ENCODE measurements at regions not wholly inside any gene's neighbourhood (a gene's known extent, or its start where the extent isn't known, plus 50 kb on each side); places are given as distances from the start of the nearest gene placed in this dataset.
"Not testable (repeated sequence)": the region's sequence is repeated elsewhere in the genome, so short reads cannot be mapped to it uniquely, and the experiment has no call there.

DNA sequence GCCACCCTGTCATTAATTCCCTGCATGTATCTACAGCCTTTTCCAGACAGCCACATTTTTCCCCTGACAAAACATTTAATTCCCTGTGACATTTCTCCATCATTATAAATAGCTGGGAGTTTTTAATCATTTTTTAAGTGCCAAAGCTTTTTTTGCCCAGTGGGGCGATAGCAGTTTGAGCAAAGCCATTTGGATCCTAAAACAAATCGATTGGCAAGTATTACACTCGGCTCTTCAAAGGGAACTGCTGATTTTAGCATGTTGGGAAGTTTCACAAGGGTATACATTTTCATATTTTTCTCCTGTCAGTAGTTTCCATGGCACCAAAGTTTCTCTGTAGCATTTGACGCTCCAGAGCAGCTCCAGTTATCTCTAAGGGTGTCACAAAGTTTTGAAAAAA, 210.8 kb downstream of the HIPK3 start:
- no peak for DNase-seq (ENCODE audit: low read depth)

DNA sequence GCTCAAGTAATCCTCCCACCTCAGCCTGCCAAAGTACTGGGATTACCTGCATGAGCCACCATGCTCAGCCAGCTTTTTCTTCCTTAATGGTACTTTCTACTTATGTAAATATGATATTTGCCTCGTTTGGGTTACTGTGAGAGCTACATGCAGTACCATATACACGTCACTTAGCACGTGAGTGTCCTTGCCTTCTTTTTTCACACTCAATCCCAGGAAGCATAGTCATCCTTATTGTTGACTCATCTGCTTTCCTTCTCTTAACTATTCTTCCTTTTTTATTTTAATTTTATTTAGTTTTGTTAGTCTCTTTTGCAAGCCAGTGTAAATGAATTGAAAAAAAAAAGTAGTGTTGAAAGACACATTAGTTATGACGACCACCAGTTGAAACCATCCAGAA, 205.9 kb downstream of the HIPK3 start:
- DNase-seq (ENCODE audit: low read depth): no peak

DNA sequence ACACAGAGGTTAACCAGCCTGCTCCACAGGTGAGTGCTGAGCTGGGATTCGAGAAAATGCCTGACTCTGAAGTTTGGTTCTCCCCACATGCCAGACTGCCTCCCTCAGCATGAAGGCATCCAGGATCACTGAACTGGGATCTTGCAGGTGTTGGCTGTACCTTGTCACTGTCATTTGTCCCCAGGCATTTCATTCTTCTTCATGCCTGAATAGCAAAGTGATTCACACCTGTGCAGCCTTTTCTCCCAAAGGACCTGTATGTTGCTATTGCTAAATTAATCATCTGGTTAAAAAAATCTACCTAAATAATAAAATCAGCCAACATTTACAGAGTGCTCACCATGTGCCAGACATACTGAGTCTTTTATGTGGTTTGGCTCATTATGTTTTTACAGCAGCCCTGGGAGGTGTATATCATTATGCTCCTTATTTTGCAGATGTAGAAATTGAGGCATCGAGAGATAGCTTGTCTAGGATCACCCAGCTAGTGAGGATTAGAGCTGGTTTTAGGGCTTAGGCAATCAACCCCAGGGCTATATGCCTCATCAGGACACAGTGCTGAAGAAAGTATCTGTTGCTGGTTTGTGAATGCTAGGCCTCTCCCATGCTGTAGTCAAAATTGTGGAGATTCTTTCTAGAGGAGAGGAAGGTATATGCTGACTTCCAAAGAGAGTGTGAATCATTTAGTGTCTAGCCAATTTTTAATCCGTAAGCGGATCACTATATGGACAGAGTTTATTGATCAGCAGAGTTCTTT, 204.4 kb downstream of the HIPK3 start:
- DNase-seq (ENCODE audit: low read depth): no peak

DNA sequence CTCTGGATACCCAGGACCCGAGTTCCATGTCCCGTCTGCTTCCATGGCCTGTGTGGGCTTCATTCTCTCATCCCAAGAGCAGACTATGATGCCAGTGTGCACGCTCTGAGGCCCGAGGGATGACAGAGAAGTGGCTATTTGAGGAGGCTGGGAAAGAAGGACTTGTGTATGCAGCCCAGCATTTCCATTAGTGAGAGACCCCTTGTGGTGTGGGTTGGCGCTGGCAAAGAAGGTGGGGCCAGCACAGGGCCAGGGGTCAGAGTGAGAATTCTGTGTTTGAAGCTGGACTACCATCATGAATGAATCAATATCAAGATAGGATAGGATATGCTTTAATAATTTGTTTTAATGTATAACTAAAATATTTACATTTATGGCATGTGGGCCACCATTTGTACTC, 200.8 kb downstream of the HIPK3 start:
- DNase-seq (ENCODE audit: low read depth): no peak

DNA sequence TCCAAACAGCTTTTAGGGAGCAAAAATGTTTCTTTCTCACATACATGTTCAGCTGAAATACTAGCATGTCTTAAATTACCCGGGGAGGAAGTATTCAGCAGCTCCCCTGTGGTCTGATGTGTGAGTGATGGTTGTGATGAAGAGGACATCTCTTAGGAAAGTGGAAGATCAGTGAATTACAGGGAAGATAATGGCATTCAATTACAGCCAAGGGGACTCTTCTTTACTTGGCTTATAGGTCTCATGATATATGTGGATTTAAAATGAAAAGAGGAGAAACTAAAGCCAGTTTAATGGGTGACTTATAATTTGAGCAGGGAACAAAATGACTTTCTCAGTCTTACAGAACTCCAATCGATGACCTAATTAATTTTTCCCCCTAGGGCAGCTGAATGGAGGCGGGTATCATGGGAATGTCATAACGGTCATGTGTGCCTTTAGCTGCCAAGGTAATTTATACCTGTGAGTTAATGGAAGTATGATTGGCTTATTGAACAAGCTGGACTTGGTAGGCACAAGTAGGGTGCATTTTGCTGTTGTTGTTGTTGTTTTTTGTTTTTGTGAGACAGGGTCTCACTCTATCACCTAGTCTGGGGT, 198.8 kb downstream of the HIPK3 start:
- no peak for DNase-seq (ENCODE audit: low read depth)

DNA sequence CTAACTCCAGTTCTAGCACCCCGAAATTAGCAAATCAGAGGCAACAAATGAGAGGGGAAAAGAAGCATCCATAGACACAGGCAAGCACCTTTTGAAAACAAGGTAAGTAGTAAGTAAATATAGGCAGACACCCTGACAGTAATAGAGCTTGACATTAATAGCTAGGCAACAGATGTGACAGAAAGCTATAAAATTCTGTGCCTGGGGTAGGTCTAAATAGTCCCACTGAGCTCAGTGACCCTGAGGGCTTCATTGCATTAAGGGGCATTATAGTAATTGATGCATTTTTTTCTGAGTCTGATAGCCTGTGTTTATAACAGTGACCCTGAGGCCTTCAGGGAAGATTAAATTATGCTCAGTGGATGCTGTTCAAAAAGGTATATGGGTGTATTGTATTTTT, 197.1 kb downstream of the HIPK3 start:
- no peak for DNase-seq (ENCODE audit: low read depth)

DNA sequence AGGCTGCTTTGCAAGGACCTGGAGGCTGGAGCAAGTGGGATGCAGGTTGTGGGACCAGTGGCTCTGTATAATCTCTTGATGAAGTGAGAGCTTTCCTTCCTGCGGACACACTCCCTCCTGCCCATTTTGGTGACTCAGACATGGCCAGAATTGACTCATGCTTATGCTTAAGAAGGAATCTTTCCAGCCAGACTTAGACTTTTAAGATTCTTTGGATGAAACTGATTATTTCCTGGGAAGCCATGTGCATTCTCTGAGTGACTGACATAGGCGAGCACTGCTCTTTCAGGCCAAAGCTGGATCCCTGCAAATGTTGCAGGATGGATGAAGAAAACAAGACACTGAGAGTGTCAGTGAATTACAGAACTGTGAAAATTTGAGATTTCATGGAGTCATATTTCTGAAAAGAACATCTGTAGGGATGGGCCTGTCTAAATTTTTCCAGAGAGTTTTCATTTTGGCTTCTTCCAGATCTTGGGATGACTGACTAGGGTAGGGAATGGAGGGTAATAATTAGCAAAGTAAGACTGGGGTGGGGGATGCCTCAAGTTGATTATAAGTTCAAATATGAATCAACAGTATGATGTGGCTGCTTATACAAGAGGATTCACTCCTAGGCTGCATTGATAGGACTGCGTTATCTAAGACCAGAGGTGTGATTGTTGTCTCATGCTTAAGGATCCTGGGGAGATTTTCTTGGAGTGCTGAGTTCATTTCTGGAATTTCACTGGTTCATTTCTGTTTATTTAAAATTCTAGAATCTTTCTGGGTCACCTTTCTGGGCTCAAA, 195.8 kb downstream of the HIPK3 start:
- DNase-seq (ENCODE audit: low read depth): peak; percentile 84

DNA sequence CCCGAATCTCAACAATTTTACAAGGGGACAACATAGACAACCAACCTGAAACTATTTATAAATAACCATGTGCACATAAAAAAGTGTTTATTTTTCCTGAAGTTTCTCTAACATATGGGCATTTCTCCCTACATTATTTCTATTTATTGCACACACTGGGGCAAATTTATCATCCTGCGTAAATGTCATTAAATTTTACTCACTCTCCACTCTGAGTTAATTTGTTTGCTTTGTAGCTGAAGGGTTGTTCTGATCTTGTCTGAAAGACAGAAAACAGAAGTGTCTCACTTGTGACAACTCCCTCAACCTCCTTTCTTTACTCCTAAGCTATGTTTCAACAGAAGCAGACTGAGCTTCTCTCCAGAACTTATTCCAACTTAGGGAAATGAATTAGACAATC, 194.2 kb downstream of the HIPK3 start:
- no peak for DNase-seq (ENCODE audit: low read depth)

DNA sequence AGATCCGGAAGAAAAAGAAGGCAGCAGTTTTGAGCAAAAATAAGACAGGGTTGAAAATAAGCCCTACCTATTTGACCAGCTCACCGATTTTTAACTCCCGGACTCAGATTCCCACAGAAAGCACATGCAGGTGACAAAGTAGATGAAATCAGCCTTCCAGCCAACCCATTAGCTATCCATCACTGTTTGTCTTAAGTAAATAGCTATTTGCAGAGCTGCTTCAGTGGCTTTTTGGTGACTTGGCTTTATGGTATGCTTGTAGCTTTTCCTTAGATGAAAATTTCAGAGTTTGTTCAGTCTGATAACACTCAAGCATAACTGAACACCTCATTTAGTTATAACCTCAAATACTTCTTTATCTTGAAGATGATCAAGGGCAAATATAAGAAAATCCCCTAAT, 192.6 kb downstream of the HIPK3 start:
- DNase-seq (ENCODE audit: low read depth): peak; percentile 51

DNA sequence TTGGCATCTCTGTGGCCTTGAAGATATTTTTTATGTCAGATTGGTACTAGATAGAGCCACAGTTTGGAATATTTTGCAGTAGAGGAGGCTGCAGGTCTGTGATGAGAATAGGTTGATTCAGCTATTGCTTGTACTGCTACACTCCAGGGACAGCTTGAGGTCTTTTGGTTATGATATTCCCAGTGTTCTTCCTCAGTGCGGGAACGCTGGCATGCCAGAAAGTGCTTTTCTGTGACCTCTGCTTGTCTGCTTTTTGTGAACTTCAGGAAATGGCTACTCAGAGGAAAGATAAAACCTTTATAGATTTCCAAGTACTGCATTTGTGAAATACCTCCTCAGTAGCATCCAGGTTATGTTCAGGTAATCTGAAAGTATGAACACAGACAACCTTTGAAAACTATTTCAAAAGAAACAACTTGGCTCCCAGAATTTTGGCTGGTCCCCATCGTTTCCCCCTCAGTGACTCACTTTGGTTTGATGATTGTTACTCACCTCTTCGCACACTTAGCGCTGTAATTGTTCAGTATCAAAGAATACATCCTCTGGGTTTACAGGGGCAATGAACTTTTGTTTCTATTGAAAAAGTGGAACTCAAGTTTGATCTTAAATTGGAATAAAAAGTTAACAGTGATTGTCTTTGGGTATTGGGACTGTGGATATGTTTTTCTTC, 191.4 kb downstream of the HIPK3 start:
- peak; percentile 35 for DNase-seq (ENCODE audit: low read depth)

DNA sequence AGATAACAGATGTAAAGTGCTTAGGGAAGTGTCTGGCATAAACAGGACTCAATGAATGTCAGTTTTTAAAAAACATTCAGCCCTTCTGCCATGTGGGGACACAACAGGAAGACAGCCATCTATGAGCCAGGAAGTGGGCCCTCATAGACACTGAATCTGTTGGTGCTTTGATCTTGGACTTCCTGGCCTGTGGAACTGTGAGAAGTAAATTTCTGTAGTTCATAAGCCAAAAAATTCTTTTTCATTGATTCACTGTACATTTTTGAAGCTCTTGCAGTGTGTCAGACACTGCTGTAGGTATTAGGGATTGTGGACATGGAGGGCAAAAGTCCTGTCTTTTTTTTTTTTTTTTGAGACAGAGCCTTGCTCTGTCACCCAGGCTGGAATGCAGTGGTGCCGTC, 188.6 kb downstream of the HIPK3 start:
- DNase-seq (ENCODE audit: low read depth): peak; percentile 29

DNA sequence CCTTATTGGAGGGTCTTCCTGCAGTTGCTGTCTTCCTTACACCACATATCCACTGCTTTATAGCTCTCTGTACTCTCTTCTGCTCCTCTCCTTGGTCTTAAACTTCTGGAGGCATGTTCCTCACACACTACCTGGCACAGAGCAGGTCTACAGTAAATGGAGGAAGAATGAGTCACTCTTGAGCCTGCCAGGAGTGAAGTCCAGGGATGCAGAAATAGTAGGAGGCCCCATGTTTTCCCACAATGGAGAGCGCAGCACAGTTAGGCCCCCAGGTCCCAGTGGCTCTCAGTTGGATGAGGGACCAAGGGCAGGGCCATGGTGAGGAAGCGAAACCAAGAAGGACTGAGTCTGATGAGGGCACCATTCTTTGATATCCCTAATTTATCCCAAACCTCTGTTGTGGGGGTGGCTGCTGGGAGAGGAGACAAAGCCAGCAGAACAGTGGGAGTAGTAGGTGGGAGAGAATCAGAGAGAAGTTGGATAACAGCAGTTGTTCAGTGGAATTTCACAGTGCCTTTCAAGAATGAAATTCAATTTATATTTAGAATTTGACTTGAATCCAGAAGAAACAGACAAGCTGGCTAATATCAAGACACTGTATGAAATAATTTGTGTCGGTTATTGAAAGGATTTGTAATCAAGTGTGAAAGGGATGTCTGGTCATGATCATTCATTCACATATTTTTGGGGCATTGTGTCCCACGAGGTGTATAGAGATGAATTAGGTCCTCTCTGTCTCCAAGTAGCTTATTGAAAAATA, 187.8 kb downstream of the HIPK3 start:
- peak; percentile 18 for DNase-seq (ENCODE audit: low read depth)

DNA sequence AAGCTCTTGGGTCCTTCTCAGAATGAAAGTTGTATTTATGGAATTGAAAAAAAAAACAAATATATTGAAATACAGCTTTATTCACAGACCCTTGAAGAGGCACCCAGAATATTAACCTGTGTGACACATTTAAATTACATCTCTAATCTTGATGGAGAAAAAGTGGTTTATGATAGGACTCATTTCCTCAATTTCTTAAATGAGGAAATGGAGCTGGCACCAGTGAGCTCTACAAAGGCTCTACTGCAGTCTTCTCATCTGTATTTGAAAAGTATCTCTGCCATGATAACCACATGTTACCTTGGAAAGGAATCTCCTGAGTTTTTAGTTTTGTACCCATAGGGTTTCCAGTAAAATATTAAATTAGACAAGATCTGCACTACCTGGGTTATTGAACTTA, 186.5 kb downstream of the HIPK3 start:
- DNase-seq (ENCODE audit: low read depth): no peak

DNA sequence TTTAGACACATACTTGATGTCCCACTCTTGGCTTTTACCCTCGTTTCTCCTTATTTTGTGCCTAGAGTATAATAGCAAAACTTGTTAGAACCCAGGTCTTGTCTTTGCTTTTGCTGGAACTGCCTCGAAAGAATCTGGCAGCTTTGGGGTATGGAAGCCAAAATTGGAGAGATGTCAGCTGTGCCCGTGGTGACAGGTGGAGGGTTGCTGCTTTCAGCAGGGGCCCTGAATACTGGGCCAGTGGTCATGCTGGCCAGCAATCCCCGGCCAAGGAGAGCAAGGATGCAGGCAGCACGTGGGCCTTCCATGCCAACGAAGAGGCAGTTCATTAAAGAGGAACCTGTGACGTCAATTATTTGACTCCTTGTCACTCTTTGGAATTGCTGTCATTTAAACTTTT, 181.1 kb downstream of the HIPK3 start:
- DNase-seq (ENCODE audit: low read depth): no peak

DNA sequence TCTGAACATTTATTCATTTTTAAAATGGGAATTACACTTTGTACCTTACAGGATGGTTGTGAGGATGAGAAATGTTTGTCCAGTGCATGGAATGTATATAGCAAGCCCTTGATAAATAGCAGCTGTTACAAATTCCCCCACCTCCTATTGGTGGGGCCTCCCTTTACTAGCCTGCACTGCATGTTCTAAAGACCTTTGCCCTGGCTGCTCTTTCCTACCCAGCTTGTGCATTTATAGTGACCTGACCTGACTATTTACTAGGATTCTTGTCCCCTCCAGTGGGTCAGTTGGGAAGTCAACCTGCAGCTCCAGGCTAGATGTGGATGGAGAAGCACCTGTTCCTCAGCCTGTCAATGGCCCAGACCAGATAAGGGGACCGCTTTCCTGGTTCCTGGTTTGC, 180.3 kb downstream of the HIPK3 start:
- DNase-seq (ENCODE audit: low read depth): no peak

DNA sequence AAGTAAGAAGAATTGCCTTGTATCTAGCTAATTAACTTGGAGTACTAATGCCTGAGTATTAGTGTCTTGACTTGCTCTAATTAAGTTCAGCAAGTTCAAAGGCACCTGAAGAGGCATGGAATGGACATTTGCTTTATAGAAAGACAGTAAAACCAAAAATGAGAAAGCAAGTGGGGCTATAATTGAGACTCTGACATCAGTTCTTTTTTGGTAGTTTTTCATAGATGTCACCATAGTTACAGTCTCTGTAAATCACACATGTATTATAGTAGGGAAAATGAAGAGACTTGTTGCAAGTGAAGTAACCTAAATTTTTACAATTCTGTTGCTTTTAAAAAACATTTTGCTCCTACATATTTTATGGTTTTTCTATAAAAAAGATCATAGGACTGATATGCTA, 178.0 kb downstream of the HIPK3 start:
- DNase-seq (ENCODE audit: low read depth): no peak

DNA sequence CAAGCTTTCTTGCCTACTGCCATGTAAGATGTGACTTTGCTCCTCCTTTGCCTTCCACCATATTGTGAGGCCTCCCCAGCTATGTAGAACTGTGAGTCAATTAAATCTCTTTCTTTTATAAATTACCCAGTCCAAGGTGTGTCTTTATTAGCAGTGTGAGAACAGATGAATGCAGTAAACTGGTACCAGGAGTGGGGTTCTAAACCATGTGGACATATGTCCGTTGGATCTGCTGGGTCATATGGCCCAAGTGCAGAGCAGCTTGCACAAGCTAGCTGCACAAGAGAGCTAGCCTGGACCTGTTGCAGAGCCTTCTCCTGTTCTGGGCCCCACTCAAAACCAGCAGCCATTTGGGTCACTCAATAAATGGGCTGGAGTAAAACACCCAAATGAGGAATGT, 177.1 kb downstream of the HIPK3 start:
- no peak for DNase-seq (ENCODE audit: low read depth)

DNA sequence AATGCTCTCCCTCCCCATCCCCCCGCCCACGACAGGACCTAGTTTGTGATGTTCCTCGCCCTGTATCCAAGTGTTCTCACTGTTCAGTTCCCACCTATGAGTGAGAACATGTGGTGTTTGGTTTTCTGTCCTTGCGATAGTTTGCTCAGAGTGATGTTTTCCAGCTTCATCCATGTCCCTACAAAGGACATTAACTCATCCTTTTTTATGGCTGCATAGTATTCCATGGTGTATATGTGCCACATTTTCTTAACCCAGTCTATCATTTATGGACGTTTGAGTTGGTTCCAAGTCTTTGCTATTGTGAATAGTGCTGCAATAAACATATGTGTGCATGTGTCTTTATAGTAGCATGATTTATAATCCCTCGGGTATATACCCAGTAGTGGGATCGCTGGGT, 171.3 kb downstream of the HIPK3 start:
- DNase-seq (ENCODE audit: low read depth): not testable (repeated sequence)

DNA sequence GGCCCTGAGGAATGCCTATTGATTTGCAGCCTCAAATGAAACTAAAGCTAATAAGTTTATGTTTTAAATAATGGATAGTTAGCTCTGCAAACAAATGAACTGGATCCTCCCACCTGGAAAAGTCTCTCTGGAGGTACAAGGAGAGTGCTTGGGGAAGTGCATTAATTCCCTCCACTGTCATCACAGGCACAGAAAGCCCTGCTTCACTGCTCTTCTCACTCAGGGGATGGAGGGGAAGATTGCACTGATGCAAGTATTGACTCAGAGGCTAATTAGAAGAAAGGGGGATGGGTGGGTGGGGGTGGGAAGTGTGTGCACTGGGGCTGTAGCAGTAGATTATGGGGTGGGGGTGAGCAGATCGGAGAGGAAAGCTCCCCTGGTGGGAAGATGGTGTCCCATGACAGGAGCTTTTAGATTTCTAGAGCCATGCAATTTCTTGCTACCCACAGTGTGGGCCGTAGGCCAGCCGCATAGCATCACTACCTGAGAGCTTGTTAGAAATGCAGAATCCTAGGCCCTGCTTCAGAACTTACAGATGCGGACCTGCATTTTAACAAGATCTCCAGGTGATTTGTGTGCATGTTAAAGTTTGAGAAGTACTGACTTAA, 163.9 kb downstream of the HIPK3 start:
- DNase-seq (ENCODE audit: low read depth): no peak

DNA sequence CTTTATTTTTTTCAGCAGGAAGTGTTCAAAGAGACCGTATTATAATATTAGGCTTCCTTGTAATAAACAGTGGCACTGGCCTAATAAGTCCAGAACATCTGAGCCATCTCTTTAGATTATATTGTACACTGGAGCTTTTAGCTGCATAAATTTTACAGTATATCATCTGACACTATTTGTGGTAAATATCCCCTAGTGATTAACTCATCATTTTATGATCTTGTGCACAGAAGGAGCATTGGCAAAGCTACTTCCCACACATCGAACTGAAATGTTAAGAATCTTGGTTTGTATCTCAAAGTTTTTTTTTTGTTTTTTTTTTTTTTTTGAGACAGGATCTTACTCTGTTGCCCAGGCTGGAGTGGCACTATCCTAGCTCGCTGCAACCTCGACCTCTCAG, 162.7 kb downstream of the HIPK3 start:
- DNase-seq (ENCODE audit: low read depth): no peak

DNA sequence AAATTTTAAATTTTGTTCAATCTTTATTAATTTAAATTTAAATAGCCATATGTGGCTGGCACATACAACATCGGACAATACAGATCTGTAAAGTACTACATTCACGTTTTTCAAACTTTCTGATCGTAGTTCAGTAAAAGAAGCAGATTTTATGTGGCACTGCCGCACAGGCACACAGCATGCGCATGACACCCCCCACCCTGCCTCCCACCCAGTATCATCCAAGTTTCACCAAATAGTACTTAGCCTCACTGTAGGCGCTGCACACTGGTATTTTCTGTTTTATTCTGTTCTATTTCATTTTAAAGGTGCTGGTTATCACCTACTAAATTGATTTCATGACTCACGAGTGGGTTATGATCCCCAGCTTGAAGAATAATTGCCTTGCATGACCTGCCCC, 159.9 kb downstream of the HIPK3 start:
- DNase-seq (ENCODE audit: low read depth): no peak
